Activated CD4-positive, CD25-positive, alpha-beta regulatory T cell (primary cell): ENCODE measurements at regions not wholly inside any gene's neighbourhood (a gene's known extent, or its start where the extent isn't known, plus 50 kb on each side); places are given as distances from the start of the nearest gene placed in this dataset.

ENCODE experiments used
- DNase-seq, 4 experiments: peaks; one replicate each; lab custom pipeline; 2025; lab: John Stamatoyannopoulos, UW

GRCh38 chr5:165630261-165630778 lies 2124.9 kb downstream of the MAT2B start:
- DNase-seq = no peak

DNA sequence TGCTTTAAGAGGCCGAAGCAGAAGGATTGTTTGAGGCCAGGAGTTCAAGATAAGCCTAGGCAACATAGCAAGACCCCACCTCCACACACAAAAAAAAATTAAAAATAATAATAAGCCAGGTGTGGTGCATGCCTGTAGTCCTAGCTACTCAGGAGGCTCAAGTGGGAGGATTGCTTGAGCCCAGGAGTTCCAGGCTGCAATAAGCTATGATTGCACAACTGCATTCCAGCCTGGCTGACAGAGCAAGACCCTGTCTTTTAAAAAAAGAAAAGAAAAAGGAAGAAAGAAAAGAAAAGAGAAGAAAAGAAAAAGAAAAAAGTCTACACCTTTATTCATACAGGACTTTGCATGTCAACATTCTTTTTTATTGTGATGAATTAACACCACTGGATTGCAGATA lies 2125.8 kb downstream of the MAT2B start:
- DNase-seq = no peak

DNA sequence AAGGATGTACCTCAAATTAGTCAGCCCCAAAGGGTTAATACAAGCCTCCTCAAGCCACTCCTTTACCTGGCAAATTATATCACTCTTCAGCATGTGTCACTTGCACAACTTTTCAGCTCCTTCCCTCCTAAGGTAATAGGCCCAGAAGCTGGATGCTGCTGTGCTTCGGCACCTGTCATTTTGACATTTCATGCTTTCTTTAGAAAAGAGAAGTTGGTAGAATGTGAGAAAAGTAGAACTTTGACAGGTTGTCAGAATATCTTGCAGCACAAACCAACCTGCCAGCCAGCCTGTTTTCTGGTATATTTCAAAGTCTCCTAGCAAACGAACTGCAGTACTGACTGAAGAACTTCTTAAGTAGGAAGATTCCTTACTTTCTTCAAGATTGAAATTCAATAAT lies 2136.9 kb downstream of the MAT2B start:
- no peak for DNase-seq

GRCh38 chr5:165665735-165666400 lies 2160.4 kb downstream of the MAT2B start:
- DNase-seq = no peak

GRCh38 chr5:165673499-165673898 lies 2168.1 kb downstream of the MAT2B start:
- DNase-seq = no peak

DNA sequence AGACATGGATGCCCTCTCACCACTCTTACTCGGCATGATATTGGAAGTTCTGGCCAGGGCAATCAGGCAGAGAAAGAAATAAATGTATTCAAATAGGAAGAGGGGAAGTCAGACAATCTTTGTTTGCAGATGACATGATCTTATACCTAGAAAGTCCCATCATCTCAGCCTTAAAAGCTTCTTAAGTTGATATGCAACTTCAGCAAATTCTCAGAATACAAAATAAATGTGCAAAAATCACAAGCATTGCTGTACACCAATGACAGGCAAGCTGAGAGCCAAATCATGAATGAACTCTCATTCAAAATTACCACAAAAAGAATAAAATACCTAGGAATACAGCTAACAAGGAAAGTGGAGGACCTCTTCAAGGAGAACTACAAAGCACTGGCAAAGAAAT lies 2190.4 kb downstream of the MAT2B start:
- DNase-seq = no peak

- no peak for DNase-seq
Observed at GRCh38 chr5:165705960-165706359, 2200.5 kb downstream of the MAT2B start.

DNA sequence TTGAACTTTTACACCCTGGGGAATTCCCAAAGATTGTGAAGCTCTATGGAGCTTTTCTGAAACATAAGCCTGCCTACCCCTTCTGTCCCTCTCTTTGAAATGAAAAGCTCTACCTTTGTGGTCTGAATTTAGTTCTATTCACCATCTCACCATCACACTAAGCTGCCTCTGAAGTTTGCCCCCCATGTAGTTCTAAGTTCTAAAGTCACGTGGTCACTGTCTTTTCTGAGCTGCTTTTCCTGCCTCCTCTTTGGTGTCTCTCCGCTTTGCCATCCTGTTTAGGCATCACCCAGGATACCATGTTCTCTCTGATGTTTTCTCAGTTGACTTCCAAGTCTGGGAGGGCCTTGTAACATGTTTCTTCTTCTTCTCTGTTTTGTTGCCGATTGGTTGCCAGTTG lies 2206.6 kb downstream of the MAT2B start:
- no peak for DNase-seq

- DNase-seq = no peak
Observed at GRCh38 chr5:165714598-165714997, 2209.2 kb downstream of the MAT2B start.

DNA sequence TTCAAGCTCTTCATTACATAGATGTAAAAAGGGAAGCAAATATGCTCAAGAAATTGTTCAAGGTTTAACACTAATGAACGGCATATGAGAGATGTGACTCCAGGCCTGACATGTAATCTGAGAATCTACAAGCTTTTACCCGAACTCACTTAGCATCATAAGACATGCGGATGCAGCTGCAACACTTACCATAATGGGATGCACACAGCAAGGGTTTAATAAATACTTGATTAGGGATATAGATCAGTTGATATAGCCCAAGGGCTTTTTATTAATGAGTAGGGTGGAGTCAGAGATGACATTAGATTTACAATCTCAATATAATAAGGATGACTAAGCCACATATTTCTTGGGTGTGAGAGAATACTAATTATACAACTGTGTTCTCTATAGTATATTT lies 2215.5 kb downstream of the MAT2B start:
- DNase-seq = no peak

- no peak for DNase-seq
Observed at GRCh38 chr5:165722401-165722800, 2217.0 kb downstream of the MAT2B start.

DNA sequence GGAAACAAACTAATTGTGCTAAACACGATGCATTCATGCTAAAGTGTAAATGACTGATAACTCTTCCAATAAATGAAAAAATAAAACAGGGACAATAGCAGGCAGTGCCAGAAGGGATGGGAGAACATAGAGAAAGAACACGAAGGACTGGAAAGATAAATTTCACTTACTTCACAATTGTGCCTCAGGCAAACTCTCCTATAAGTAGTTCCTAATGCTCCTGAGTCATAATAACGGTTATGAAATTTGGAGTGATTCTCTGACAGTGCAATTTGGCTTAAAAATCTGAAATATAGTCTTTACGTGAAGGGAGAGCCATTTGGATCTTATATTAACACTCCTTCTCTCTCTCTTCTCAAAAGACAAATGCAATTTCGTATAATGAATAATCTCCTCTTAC lies 2218.5 kb downstream of the MAT2B start:
- no peak for DNase-seq

- DNase-seq = no peak
Observed at GRCh38 chr5:165728425-165728824, 2223.0 kb downstream of the MAT2B start.

GRCh38 chr5:165735388-165735787 lies 2230.0 kb downstream of the MAT2B start:
- no peak for DNase-seq

DNA sequence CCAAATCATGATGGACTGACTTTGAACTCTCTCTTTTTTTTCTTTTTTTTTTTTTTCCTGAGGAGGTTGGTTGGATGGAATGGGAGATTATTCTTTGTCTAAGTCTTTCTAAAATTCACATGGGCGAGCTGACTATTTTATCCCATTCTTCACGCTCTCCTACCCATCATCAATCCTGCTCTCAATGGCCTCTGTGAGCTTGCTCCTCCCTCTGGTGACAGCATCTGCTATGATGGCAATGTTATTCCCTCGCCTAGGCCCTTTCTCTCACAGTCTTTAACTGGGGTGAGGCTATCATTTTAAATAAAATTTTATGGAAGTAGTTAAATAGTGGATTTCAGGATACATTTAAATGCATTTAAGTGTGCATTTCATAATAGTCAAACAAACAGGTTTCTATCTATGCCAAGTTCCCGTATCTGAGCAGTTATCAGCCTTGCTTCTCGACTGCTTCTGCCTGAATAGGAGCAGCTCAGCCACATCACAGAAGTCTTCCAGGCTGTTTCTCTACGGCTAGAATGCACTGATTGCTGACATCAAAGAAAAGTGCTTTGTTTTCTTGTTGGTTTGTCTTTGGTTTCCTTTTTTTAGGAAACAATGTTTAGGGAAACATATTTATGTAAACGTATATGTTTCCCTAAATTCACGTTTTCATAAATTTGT lies 2233.8 kb downstream of the MAT2B start:
- no peak for DNase-seq

DNA sequence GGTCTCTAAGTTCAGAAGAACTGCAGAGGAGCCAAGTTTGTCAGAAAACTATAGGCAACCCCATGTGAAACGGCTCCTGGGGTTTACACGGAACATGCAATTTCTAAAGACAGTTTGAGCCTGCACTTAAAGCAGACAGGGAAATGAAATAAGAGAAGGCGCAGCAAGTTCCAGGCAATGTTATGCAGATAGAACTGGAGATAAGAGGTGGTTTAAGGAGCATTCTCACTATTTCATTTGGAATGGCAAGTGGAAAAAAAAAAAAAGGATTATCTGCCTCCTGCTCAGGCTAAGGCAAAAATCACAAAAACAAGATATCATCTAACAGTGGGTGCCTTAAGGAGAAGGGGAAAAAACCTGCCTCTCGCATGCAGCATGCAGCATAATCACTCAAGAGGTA lies 2252.4 kb downstream of the MAT2B start:
- DNase-seq = no peak

DNA sequence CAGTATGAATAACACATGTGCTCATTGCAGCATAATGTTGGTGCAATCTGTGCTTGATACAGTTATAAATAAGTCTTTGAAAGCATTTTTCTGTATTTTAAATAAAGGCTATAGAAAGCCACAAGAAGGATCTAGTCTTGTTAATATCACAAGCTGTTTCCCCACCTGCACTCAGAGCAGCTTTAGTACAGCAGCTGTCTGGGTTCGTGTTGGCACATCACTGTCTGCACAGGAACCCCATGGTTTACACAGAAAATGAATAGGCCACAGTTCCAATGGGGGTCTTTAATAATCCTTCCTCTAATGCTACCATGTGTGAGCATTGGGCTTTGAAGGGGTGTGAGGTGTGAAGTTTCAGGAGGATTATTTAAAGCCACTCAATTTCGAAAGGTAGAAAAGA lies 2269.7 kb downstream of the MAT2B start:
- no peak for DNase-seq

- DNase-seq = no peak
Observed at GRCh38 chr5:165779505-165779904, 2274.1 kb downstream of the MAT2B start.

DNA sequence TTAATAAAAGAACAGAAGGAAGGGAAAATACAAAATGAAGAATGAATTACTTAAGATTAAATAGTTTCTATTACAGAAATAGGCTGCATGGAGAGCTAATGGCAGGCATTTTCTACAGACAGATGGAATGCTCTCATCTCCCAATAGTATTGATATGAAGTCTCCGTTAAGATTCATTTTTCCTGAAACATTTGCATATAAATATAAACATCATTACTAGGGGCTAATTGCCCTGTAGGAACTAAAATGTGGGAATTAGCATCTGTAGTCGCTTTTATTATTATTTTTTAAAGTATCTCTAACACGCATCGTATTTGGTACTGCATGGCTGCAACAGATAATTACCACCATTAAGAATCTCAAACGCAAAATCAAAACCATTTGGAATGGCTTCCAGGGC lies 2275.5 kb downstream of the MAT2B start:
- no peak for DNase-seq

GRCh38 chr5:165781738-165782137 lies 2276.3 kb downstream of the MAT2B start:
- DNase-seq = no peak

- DNase-seq = no peak
Observed at GRCh38 chr5:165783024-165783423, 2277.6 kb downstream of the MAT2B start.

GRCh38 chr5:165786073-165786472 lies 2280.7 kb downstream of the MAT2B start:
- DNase-seq = no peak

- no peak for DNase-seq
Observed at GRCh38 chr5:165795073-165795472, 2289.7 kb downstream of the MAT2B start.

DNA sequence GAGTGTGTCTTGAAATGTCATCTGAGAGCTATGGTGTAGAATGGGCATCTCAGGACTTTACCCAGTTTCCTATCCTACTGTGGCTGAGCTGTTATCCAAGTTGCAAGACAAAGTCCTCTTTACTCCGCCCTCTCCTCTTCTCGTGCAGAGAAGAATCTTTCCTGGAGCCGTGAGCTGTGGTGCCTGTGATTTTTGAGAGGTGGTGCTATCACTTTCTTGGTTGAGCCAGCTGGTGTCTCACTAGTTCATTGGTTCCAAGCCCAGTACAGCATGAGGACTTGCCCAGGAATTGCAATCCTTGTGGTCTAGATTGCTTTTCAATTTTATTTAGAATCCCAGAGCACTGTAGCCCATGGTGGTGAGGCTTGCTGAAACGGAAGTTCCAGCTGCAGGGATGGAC lies 2300.3 kb downstream of the MAT2B start:
- no peak for DNase-seq
